ENCODE measurements at regions not wholly inside any gene's neighbourhood (a gene's known extent, or its start where the extent isn't known, plus 50 kb on each side); places are given as distances from the start of the nearest gene placed in this dataset.
"Not testable (repeated sequence)": the region's sequence is repeated elsewhere in the genome, so short reads cannot be mapped to it uniquely, and the experiment has no call there.

DNA sequence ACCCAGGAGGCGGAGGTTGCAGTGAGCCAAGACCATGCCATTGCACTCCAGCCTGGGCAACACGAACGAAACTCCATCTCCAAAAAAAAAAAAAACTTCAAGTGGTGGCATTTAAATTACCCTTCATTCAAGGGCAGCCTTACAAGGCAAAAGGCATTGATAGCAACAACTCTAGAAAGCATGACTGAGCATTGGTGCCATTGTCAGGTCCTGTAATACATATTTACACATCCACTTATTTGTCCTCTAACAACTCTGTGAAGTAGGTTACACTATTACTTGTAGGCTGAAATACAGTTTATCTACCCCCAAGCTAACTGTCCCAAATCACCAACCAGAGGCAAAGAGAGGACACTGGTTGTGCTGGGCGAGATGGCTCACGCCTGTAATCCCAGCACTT lies 52.7 kb upstream of the LARP1 start:
- no peak for TF ChIP-seq FOXS1 (CRISPR knock-in tag; IDR thresholded peaks at IDR 0.05)
- no peak for TF ChIP-seq ZC3H11A (IDR thresholded peaks at IDR 0.05)
- TF ChIP-seq CEBPB (IDR thresholded peaks at IDR 0.05): no peak
- TF ChIP-seq CBX2 (IDR thresholded peaks at IDR 0.05; ENCODE audit: borderline replicate concordance, low read depth): no peak
- TF ChIP-seq KDM1A (IDR thresholded peaks at IDR 0.05; ENCODE audit: low read depth): no peak
- no peak for FAIRE-seq

DNA sequence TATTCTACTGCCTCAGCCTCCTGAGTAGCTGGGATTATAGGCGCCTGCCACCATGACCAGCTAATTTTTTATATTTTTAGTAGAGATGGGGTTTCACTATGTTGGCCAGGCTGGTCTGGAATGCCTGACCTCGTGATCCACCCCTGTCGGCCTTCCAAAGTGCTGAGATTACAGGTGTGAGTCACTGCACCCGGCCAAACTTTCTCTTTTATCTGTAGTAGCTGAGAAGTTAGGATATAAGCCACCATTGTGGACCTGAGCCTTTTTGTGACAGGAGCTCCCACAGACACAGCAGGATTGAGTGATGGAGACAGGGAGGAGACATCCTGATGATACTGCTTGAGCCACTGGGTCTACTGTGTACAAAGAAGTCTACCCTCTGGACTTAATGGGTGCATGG lies 53.5 kb upstream of the LARP1 start:
- H3K4me1 ChIP-seq; H3K27ac ChIP-seq; ATAC-seq; POLR2A ChIA-PET; CTCF ChIA-PET; DNase-seq (ENCODE audit: low read depth in 1 of 2, low spot score in 1 of 2); H3K4me2 ChIP-seq; H3K9me3 ChIP-seq; H3K4me3 ChIP-seq; FAIRE-seq: not testable (repeated sequence)
- WGBS (ENCODE audit: missing lambda C conversion rate): 58% methylated on average over 4 of the region's 4 CpGs

More for the DNA sequence above, 52.7 kb upstream of the LARP1 start:
- CTCF ChIA-PET: no interaction called here
- 94% methylated on average over 5 of the region's 5 CpGs for WGBS (ENCODE audit: missing lambda C conversion rate)
- H3K4me1 ChIP-seq: peaks cover 3% of the 10 kb centered on the region; the same call in 1 of the 3 replicates
- DNase-seq (ENCODE audit: low read depth in 1 of 2, low spot score in 1 of 2) (no peak), ATAC-seq (no peak)
- no peak overlapping the region for H3K4me2 ChIP-seq
- H3K9me3 ChIP-seq: no peaks in the 10 kb centered on the region
- H3K27ac ChIP-seq: no peak overlapping the region
- POLR2A ChIA-PET: no interaction called here
- no peak overlapping the region for H3K4me3 ChIP-seq

DNA sequence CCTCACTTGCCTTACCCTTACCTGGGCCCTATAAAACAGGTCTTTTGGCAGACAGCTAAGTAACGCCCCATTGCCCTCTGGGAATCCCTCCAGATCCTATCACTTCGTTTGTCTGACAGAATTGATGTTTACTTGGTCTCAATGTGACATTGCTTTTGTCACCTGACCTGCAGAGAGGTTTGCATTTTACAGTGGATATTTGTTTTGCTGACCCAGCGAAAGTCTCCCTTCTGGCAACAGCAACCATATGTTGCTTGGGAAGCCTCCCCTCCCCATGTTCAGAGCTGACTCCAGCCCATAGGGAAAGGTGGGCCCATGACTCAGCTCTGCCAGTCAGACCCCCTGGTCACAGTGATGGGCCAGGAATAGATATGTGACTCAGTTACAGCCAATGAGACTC lies 54.0 kb upstream of the LARP1 start:
- ATAC-seq: no peak
- Histone ChIP-seq H3K4me1 (peaks cover 3% of the 10 kb centered on the region; the same call in 1 of the 3 replicates), H3K4me3 (no peak overlapping the region), H3K9me3 (no peaks in the 10 kb centered on the region), H3K4me2 (no peak overlapping the region), H3K27ac (no peak overlapping the region)
- no peak for DNase-seq (ENCODE audit: low read depth in 1 of 2, low spot score in 1 of 2)
- ChIA-PET POLR2A (no interaction called here), CTCF (no interaction called here)
- no peak for TF ChIP-seq CHD4 (IDR thresholded peaks at IDR 0.05; ENCODE audit: borderline replicate concordance)
- no peak for TF ChIP-seq RARB (CRISPR knock-in tag; IDR thresholded peaks at IDR 0.05)
- TF ChIP-seq MAFK (IDR thresholded peaks at IDR 0.05; ENCODE audit: partially characterized antibody): peak; percentile 97
- TF ChIP-seq MYC (IDR thresholded peaks at IDR 0.05; ENCODE audit: borderline replicate concordance, low read length): no peak
- TF ChIP-seq CBX2 (IDR thresholded peaks at IDR 0.05; ENCODE audit: borderline replicate concordance, low read depth): no peak
- no peak for FAIRE-seq
- WGBS (ENCODE audit: missing lambda C conversion rate): 24% methylated on average over 3 of the region's 3 CpGs

DNA sequence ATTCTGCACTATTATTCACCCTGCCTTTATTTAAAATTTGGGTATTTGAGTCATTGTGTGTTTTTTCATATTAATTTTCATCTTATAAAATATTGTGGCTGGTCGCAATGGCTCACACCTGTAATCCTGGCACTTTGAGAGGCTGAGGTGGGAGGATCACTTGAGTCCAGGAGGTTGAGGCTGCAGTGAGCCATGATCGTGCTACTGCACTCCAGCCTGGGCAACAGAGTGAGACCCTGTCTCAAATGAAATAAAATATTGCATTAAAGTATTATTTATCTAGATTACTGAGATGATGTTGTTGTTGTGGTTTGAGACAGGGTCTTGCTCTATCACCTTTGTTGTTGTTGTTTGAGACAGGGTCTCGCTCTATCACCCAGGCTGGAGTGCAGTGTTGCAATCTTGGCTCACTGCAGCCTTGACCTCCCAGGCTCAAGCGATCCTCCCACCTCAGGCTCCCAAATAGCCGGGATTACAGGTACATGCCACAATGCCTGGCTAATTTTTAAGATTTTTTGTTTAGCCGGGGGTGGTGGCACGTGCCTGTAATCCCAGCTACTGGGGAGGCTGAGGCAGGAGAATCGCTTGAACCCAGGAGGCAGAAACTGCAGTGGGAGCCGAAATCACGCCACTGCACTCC lies 54.8 kb upstream of the LARP1 start:
- H3K4me2 ChIP-seq; H3K4me3 ChIP-seq; ATAC-seq; H3K27ac ChIP-seq; H3K9me3 ChIP-seq; DNase-seq (ENCODE audit: low read depth in 1 of 2, low spot score in 1 of 2); H3K4me1 ChIP-seq; CTCF ChIA-PET; FAIRE-seq; POLR2A ChIA-PET: not testable (repeated sequence)
- WGBS (ENCODE audit: missing lambda C conversion rate): 87% methylated on average over 10 of the region's 10 CpGs

DNA sequence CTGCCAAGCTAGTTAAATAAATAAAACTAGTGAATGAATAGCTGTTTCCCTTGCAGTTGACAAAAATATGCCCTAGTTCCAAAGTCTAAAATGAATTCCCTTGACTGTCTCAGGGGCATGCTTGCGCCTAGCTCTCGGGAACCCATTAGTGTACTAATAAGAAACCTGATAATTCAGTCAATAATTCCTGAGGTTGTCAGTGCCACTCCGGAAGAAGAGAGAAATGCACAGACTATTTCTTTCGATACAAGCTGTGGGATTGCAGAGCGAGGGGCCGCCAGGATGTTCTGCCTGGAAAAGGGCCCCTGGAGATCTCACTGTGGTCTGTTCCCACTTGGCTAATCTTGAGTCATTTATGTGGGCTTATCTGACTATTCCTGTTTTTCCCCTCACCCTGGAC lies 56.4 kb upstream of the LARP1 start:
- Histone ChIP-seq H3K4me3 (no peak overlapping the region), H3K4me1 (peaks cover 3% of the 10 kb centered on the region; the same call in 1 of the 3 replicates), H3K4me2 (no peak overlapping the region), H3K27ac (no peak overlapping the region), H3K9me3 (no peaks in the 10 kb centered on the region)
- DNase-seq (ENCODE audit: low read depth in 1 of 2, low spot score in 1 of 2): no peak
- CTCF ChIA-PET: interaction anchor here (0.7 to 1.2 kb wide), 2 partner anchors 15 to 49 kb away, joined by 3 read pairs; no protein-coding TSS in a partner anchor
- POLR2A ChIA-PET: no interaction called here
- WGBS (ENCODE audit: missing lambda C conversion rate): 90% methylated on average over 6 of the region's 6 CpGs
- FAIRE-seq: no peak
- TF ChIP-seq, protein P1, sequence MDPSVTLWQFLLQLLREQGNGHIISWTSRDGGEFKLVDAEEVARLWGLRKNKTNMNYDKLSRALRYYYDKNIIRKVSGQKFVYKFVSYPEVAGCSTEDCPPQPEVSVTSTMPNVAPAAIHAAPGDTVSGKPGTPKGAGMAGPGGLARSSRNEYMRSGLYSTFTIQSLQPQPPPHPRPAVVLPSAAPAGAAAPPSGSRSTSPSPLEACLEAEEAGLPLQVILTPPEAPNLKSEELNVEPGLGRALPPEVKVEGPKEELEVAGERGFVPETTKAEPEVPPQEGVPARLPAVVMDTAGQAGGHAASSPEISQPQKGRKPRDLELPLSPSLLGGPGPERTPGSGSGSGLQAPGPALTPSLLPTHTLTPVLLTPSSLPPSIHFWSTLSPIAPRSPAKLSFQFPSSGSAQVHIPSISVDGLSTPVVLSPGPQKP (IDR thresholded peaks at IDR 0.05; ENCODE audit: low read depth, low read length): no peak
- TF ChIP-seq, protein P2, sequence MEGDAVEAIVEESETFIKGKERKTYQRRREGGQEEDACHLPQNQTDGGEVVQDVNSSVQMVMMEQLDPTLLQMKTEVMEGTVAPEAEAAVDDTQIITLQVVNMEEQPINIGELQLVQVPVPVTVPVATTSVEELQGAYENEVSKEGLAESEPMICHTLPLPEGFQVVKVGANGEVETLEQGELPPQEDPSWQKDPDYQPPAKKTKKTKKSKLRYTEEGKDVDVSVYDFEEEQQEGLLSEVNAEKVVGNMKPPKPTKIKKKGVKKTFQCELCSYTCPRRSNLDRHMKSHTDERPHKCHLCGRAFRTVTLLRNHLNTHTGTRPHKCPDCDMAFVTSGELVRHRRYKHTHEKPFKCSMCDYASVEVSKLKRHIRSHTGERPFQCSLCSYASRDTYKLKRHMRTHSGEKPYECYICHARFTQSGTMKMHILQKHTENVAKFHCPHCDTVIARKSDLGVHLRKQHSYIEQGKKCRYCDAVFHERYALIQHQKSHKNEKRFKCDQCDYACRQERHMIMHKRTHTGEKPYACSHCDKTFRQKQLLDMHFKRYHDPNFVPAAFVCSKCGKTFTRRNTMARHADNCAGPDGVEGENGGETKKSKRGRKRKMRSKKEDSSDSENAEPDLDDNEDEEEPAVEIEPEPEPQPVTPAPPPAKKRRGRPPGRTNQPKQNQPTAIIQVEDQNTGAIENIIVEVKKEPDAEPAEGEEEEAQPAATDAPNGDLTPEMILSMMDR (IDR thresholded peaks at IDR 0.05): no peak
- TF ChIP-seq KDM1A (IDR thresholded peaks at IDR 0.05; ENCODE audit: low read depth): no peak
- no peak for TF ChIP-seq EHMT2 (IDR thresholded peaks at IDR 0.05; ENCODE audit: low read depth)
- TF ChIP-seq ZFP36 (IDR thresholded peaks at IDR 0.05; ENCODE audit: borderline replicate concordance, partially characterized antibody): no peak
- TF ChIP-seq ZSCAN20 (CRISPR knock-in tag; IDR thresholded peaks at IDR 0.05): no peak
- TF ChIP-seq RARB (CRISPR knock-in tag; IDR thresholded peaks at IDR 0.05): no peak
- no peak for TF ChIP-seq JUNB (IDR thresholded peaks at IDR 0.05)
- no peak for TF ChIP-seq MAZ (IDR thresholded peaks at IDR 0.05; ENCODE audit: borderline replicate concordance, low read depth, low read length)
- no peak for TF ChIP-seq PHF8 (IDR thresholded peaks at IDR 0.05; ENCODE audit: borderline replicate concordance, low read depth)
- TF ChIP-seq POLR2A (IDR thresholded peaks at IDR 0.05; ENCODE audit: low read length): no peak
- no peak for ATAC-seq

Measured in A549 (cell line).